WTC11 (cell line): ENCODE measurements at regions not wholly inside any gene's neighbourhood (a gene's known extent, or its start where the extent isn't known, plus 50 kb on each side); places are given as distances from the start of the nearest gene placed in this dataset.
"Not testable (repeated sequence)": the region's sequence is repeated elsewhere in the genome, so short reads cannot be mapped to it uniquely, and the experiment has no call there.

Source experiments
- ATAC-seq: fragments of 200-7000 bp; cut with Tn5 transposase; 2 replicates; pipeline ENCODE4 v1.10.0; 2021; ENCODE audit warnings: mild to moderate bottlenecking, moderate library complexity
- CTCF ChIA-PET: fragments of 300-600 bp; sonication (Branson Sonifier 250); formaldehyde crosslinking; loops from one replicate; lab custom pipeline; 2021; ENCODE audit warnings: antibody characterized with exemption; lab: Charles Lee
- POLR2A ChIA-PET: fragments of 350-600 bp; sonication (Branson Sonifier 250); formaldehyde crosslinking; loops from one replicate; lab custom pipeline; 2021; ENCODE audit warnings: antibody characterized with exemption; lab: Charles Lee
- DNase-seq: peaks from one replicate; pipeline ENCODE4 v3.0.0; 2021; ENCODE audit warnings: low spot score
- H3K27ac Mint-ChIP-seq: 2 replicates; pipeline ENCODE4 v1.8.0; 2021; ENCODE audit warnings: mixed read lengths
- H3K27me3 Mint-ChIP-seq: 2 replicates; pipeline ENCODE4 v1.8.0; 2021; ENCODE audit warnings: low read depth, mild to moderate bottlenecking, moderate library complexity, mixed read lengths
- H3K36me3 Mint-ChIP-seq: 2 replicates; pipeline ENCODE4 v1.8.0; 2021; ENCODE audit warnings: mixed read lengths
- H3K4me1 Mint-ChIP-seq: 2 replicates; pipeline ENCODE4 v1.8.0; 2022; ENCODE audit warnings: mixed read lengths
- H3K4me3 Mint-ChIP-seq: 2 replicates; pipeline ENCODE4 v1.8.0; 2021; ENCODE audit warnings: mild to moderate bottlenecking, moderate library complexity, mixed read lengths
- H3K9me3 Mint-ChIP-seq: 2 replicates; pipeline ENCODE4 v1.8.0; 2021; ENCODE audit warnings: mixed read lengths
- CBFB ChIP-seq: sonication (generic); formaldehyde crosslinking; IDR thresholded peaks from 2 replicates; pipeline ENCODE4 v1.8.1; 2022; ENCODE audit warnings: mild to moderate bottlenecking, low read depth, missing genetic modification reagents
- CREB1 ChIP-seq: sonication (generic); formaldehyde crosslinking; IDR thresholded peaks from 2 replicates; pipeline ENCODE4 v1.8.0; 2023; ENCODE audit warnings: mild to moderate bottlenecking, missing genetic modification reagents
- CREM ChIP-seq: sonication (generic); formaldehyde crosslinking; IDR thresholded peaks from 2 replicates; pipeline ENCODE4 v1.8.1; 2022; ENCODE audit warnings: mild to moderate bottlenecking, missing genetic modification reagents, moderate library complexity
- NR3C1 ChIP-seq: sonication (generic); formaldehyde crosslinking; conservative IDR thresholded peaks from 2 replicates; pipeline ENCODE4 v1.8.1; 2023; ENCODE audit warnings: low read depth, mild to moderate bottlenecking, missing genetic modification reagents
- ZNF121 ChIP-seq: sonication (generic); formaldehyde crosslinking; IDR thresholded peaks from 2 replicates; pipeline ENCODE4 v1.8.0; 2023; ENCODE audit warnings: missing genetic modification reagents
- ZNF317 ChIP-seq: sonication (generic); formaldehyde crosslinking; IDR thresholded peaks from 2 replicates; pipeline ENCODE4 v1.8.1; 2023; ENCODE audit warnings: low read depth, mild to moderate bottlenecking, moderate library complexity, missing genetic modification reagents, borderline replicate concordance
- ZNF671 ChIP-seq: fragments of 250-450 bp; sonication (Bioruptor Pico); IDR thresholded peaks from 2 replicates; pipeline ENCODE4 v1.8.0; 2021; ENCODE audit warnings: mild to moderate bottlenecking
- TF ChIP-seq, protein P1 (sequence below): fragments of 250-450 bp; sonication (Bioruptor Pico); IDR thresholded peaks from 2 replicates; pipeline ENCODE4 v1.9.0; 2021; ENCODE audit warnings: mild to moderate bottlenecking
- TF ChIP-seq, protein P2 (sequence below): sonication (generic); formaldehyde crosslinking; IDR thresholded peaks from 2 replicates; pipeline ENCODE4 v1.8.0; 2022; ENCODE audit warnings: missing genetic modification reagents
- TF ChIP-seq, protein P3 (sequence below): sonication (generic); formaldehyde crosslinking; IDR thresholded peaks from 2 replicates; pipeline ENCODE4 v1.8.0; 2022; ENCODE audit warnings: mild to moderate bottlenecking, missing genetic modification reagents
- TF ChIP-seq, protein P4 (sequence below): fragments of 250-450 bp; sonication (Bioruptor Pico); IDR thresholded peaks from 2 replicates; pipeline ENCODE4 v1.9.0; 2021; ENCODE audit warnings: mild to moderate bottlenecking

DNA sequence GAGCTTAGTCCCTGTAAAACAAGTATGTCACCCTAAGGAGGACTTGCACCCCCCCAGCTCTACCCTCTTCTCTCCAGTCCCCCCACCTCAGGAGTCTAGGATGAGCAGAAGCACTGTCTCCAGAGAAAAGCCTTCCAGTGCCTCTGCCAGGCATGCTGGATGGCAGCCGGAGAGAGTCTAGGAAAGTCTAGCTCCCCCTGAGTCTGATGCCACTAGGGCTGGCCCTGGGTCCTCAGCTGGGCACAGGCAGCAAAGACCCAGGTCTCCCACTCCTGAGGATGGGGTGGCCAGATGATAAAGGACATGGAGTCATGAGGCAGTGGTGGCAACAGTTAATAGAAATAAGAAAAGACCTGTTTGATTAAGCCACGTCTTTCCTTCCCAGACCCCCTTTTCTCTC is 225.6 kb downstream of the CYP26B1 start:
- no peaks in the 10 kb centered on the region for H3K4me1 Mint-ChIP-seq
- no peaks in the 10 kb centered on the region; the same call in 1 of the 2 replicates for H3K27me3 Mint-ChIP-seq
- H3K36me3 Mint-ChIP-seq: peaks cover 8% of the 10 kb centered on the region
- DNase-seq (no peak), ATAC-seq (no peak)
- CTCF ChIA-PET: interaction anchor here (0.9 to 2.6 kb wide), 2 partner anchors 124 to 228 kb away, joined by 3 to 9 read pairs; no protein-coding TSS in a partner anchor
- POLR2A ChIA-PET: no interaction called here
- TF ChIP-seq CBFB (CRISPR knock-in tag) (no peak), ZNF671 (CRISPR knock-in tag) (no peak)
- TF ChIP-seq, protein P1, sequence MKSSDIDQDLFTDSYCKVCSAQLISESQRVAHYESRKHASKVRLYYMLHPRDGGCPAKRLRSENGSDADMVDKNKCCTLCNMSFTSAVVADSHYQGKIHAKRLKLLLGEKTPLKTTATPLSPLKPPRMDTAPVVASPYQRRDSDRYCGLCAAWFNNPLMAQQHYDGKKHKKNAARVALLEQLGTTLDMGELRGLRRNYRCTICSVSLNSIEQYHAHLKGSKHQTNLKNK (CRISPR knock-in tag): no peak
- TF ChIP-seq, protein P2, sequence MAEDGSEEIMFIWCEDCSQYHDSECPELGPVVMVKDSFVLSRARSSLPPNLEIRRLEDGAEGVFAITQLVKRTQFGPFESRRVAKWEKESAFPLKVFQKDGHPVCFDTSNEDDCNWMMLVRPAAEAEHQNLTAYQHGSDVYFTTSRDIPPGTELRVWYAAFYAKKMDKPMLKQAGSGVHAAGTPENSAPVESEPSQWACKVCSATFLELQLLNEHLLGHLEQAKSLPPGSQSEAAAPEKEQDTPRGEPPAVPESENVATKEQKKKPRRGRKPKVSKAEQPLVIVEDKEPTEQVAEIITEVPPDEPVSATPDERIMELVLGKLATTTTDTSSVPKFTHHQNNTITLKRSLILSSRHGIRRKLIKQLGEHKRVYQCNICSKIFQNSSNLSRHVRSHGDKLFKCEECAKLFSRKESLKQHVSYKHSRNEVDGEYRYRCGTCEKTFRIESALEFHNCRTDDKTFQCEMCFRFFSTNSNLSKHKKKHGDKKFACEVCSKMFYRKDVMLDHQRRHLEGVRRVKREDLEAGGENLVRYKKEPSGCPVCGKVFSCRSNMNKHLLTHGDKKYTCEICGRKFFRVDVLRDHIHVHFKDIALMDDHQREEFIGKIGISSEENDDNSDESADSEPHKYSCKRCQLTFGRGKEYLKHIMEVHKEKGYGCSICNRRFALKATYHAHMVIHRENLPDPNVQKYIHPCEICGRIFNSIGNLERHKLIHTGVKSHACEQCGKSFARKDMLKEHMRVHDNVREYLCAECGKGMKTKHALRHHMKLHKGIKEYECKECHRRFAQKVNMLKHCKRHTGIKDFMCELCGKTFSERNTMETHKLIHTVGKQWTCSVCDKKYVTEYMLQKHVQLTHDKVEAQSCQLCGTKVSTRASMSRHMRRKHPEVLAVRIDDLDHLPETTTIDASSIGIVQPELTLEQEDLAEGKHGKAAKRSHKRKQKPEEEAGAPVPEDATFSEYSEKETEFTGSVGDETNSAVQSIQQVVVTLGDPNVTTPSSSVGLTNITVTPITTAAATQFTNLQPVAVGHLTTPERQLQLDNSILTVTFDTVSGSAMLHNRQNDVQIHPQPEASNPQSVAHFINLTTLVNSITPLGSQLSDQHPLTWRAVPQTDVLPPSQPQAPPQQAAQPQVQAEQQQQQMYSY (CRISPR knock-in tag): no peak
- H3K4me3 Mint-ChIP-seq: no peak overlapping the region
- H3K9me3 Mint-ChIP-seq: peaks cover 32% of the 10 kb centered on the region
- H3K27ac Mint-ChIP-seq: no peak overlapping the region

DNA sequence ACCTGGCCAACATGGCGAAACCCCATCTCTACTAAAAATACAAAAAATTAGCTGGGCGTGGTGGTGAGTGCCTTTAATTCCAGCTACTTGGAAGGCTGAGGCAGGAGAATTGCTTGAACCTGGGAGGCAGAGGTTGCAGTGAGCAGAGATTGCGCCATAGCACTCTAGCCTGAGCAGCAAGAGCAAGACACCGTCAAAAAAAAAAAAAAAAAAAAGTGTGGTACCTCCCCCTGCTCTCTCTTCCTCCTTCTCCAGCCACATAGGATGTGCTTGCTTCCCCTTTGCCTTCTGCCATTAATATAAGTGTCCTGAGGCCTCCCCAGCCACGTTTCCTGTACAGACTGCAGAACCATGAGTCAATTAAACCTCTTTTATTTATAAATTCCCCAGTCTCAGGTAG is 226.8 kb downstream of the CYP26B1 start:
- POLR2A ChIA-PET, DNase-seq, H3K27me3 Mint-ChIP-seq, CTCF ChIA-PET, H3K27ac Mint-ChIP-seq, ATAC-seq, H3K4me3 Mint-ChIP-seq, H3K4me1 Mint-ChIP-seq: not testable (repeated sequence)
- Mint-ChIP-seq H3K36me3 (peaks cover 10% of the 10 kb centered on the region), H3K9me3 (peaks cover 42% of the 10 kb centered on the region)

DNA sequence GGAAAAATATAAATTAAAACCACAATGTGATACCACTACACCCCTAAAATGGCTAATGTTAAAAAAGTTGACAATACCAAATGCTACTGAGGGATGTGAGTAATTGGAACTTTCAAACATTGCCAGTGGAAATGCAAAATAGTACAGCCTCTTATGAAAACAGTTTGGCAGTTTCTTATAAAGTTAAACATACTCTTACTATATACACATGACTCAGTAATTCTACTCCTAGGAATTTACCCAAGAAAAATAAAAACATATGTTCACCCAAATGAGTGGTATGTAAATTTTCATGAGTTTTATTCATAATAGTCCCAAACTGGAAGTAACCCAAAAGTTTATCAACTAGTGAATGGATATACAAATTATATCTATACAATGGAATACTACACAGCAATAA is 228.0 kb downstream of the CYP26B1 start:
- TF ChIP-seq NR3C1: no peak
- TF ChIP-seq CREB1 (CRISPR knock-in tag): no peak
- TF ChIP-seq ZNF317 (CRISPR knock-in tag): no peak
- TF ChIP-seq, protein P3, sequence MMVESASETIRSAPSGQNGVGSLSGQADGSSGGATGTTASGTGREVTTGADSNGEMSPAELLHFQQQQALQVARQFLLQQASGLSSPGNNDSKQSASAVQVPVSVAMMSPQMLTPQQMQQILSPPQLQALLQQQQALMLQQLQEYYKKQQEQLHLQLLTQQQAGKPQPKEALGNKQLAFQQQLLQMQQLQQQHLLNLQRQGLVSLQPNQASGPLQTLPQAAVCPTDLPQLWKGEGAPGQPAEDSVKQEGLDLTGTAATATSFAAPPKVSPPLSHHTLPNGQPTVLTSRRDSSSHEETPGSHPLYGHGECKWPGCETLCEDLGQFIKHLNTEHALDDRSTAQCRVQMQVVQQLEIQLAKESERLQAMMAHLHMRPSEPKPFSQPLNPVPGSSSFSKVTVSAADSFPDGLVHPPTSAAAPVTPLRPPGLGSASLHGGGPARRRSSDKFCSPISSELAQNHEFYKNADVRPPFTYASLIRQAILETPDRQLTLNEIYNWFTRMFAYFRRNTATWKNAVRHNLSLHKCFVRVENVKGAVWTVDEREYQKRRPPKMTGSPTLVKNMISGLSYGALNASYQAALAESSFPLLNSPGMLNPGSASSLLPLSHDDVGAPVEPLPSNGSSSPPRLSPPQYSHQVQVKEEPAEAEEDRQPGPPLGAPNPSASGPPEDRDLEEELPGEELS (CRISPR knock-in tag): no peak
- no peak for TF ChIP-seq CREM (CRISPR knock-in tag)
- TF ChIP-seq ZNF121: no peak
- TF ChIP-seq, protein P4, sequence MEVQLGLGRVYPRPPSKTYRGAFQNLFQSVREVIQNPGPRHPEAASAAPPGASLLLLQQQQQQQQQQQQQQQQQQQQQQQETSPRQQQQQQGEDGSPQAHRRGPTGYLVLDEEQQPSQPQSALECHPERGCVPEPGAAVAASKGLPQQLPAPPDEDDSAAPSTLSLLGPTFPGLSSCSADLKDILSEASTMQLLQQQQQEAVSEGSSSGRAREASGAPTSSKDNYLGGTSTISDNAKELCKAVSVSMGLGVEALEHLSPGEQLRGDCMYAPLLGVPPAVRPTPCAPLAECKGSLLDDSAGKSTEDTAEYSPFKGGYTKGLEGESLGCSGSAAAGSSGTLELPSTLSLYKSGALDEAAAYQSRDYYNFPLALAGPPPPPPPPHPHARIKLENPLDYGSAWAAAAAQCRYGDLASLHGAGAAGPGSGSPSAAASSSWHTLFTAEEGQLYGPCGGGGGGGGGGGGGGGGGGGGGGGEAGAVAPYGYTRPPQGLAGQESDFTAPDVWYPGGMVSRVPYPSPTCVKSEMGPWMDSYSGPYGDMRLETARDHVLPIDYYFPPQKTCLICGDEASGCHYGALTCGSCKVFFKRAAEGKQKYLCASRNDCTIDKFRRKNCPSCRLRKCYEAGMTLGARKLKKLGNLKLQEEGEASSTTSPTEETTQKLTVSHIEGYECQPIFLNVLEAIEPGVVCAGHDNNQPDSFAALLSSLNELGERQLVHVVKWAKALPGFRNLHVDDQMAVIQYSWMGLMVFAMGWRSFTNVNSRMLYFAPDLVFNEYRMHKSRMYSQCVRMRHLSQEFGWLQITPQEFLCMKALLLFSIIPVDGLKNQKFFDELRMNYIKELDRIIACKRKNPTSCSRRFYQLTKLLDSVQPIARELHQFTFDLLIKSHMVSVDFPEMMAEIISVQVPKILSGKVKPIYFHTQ (CRISPR knock-in tag): no peak
- TF ChIP-seq, all 79 proteins: peak for 0
- no peak overlapping the region for H3K27ac Mint-ChIP-seq
- ChIA-PET CTCF (no interaction called here), POLR2A (no interaction called here)
- no peaks in the 10 kb centered on the region for H3K4me1 Mint-ChIP-seq
- H3K36me3 Mint-ChIP-seq: peaks cover 10% of the 10 kb centered on the region
- H3K4me3 Mint-ChIP-seq: no peak overlapping the region
- H3K9me3 Mint-ChIP-seq: peaks cover 49% of the 10 kb centered on the region
- H3K27me3 Mint-ChIP-seq: no peaks in the 10 kb centered on the region; the same call in 1 of the 2 replicates
- no peak for DNase-seq
- ATAC-seq: no peak
